GM15510 (cell line): ENCODE measurements at regions not wholly inside any gene's neighbourhood (a gene's known extent, or its start where the extent isn't known, plus 50 kb on each side); places are given as distances from the start of the nearest gene placed in this dataset.

Experiments
- POLR2A ChIP-seq: IDR thresholded peaks from 3 replicates; pipeline ENCODE4 v1.6.1; 2011; ENCODE audit warnings: borderline replicate concordance; ENCODE audit not compliant: insufficient read length; ENCODE audit errors: extremely low read depth

GRCh38 chr3:177905173-177906125 is 630.8 kb upstream of the KCNMB2 start:
- no peak for TF ChIP-seq POLR2A

- no peak for TF ChIP-seq POLR2A
These were observed 630.1 kb upstream of the KCNMB2 start for GRCh38 chr3:177906126-177906511.

DNA sequence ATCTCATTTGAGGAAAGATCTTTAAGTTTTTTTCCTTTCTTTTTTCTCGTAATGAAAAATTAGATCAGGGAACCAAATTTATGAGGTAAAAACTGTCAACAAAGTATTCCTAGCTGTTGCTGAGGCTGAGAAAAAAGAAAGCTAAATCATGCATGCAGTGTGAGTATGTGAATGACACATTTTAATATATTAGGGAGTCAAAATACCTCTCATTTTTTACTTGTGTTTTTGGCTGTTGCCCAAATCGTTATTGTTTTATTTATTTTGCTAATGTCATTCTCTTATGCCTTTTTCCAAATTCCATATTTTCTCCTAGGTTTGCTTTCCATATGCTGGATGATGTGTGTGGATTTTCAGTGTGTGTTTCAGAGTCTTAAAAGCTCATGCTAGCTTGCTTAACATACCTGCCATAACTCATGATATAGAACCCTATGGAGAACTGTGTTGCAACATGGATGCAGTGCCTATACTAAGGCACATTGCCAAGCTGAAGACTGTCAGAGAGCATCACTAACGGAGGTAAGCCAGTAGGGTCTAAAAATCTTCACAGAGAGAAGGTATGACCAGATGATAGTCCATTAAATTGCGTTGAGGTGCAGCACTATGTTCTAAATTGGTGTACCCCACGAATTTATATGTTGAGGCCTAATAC is 629.5 kb upstream of the KCNMB2 start:
- TF ChIP-seq POLR2A, result no peak

DNA sequence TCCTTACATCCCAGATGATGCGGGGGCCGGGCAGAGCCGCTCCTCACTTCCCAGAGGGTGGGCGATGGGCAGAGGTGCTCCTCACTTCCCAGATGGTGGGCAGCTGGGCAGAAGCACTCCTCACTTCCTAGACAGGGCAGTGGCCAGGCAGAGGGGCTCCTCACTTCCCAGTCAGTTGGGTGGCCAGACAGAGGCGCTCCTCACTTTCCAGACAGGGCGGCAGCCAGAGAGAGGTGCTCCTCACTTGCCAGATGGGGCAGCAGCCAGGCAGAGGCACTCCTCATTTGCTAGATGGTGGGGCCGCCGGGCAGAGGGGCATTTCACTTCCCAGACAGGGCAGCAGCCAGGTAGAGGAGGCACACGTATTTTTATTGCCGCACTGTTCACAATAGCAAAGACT is 622.0 kb upstream of the KCNMB2 start:
- no peak for TF ChIP-seq POLR2A

- TF ChIP-seq POLR2A, result no peak
These were observed 619.8 kb upstream of the KCNMB2 start for GRCh38 chr3:177916461-177916860.

DNA sequence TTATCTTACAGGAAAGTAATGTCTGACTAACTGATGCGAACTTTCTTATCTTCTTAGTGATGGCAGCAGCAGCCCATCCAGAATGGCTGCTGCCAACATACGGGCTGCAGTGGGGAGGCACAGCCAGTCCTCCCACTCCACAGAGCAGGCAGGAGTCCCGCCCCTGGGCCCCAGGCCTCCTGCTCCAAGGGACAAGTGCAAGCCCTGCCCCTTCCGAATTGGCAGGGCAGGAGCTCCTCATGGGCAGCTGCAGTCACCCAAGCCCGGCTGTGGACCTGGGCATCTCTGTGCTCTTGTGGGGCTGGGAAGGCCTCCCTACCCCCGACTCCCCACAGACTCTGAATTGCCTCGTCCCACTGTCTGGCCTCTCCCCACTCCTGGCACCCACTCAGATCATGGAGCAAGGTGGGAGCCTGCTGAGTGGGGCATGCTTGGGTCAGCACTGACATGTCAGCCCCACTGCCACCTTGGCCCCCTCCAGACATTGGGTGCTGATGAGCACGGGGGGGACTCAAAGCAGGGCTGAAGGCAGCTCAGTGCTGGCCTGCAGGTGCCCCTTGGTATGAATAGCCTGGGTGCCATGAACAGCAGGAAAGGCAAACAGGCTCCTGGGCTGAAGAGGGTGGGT is 618.9 kb upstream of the KCNMB2 start:
- TF ChIP-seq POLR2A, result no peak

GRCh38 chr3:177921153-177921552 is 615.1 kb upstream of the KCNMB2 start:
- TF ChIP-seq POLR2A, result no peak

DNA sequence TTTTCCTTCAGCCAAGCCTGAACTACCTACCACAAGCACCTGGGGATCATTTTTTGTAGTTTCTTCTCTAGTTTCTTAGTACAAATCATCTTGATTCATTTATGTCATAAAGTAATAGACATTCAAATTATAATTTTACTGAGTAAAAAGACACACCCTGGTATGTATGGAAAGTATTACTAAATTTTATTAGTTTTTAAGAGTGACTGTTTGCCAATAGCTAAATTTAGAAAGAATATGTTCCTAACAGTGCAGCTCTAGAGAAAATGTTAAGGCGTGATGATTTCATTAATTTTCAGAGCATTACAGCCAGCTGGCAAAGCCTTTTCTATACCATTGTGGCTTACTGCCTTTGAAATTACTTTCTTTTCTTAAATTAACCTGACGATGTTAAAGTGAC is 612.0 kb upstream of the KCNMB2 start:
- TF ChIP-seq POLR2A, result no peak

GRCh38 chr3:177928172-177928873 is 607.9 kb upstream of the KCNMB2 start:
- TF ChIP-seq POLR2A, result no peak

DNA sequence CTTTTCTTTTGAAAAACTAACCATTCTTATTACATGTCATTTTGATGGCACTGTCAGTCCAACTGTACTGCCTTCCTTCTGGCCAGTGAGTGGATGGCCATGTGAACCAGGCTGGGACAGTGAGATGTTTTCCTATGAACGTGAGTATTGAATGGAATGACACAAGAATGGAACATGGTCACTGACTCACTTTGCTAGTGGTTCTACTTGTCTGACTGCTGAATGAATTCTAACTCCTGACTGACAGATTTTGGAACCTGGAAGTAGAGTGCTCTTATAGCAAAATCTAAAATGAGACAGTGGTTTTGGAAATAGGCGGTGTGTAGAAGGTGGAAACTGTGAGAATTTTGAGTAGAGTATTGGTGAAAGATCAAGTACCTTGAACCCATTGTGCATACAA is 606.9 kb upstream of the KCNMB2 start:
- TF ChIP-seq POLR2A, result no peak

- no peak for TF ChIP-seq POLR2A
These were observed 605.5 kb upstream of the KCNMB2 start for GRCh38 chr3:177930771-177931170.

- TF ChIP-seq POLR2A, result no peak
These were observed 604.9 kb upstream of the KCNMB2 start for GRCh38 chr3:177931346-177931745.

DNA sequence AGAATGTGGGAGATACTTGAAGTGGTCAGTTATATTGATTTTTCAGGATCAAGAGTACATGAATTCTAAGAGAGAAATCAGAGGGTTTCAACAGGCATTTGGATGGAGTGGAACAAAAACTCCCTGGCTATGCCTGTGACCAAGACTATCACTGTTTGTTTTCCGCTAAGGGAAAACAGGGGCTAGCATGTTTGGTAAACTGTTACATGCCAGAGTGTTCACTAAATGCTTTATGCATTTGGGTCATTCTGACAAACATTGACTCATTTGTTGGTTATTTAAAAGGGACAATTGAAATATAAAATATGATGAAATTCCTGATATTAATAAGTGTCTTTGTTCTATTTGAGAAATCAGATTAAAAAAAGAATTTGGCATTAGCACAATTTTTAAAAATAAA is 603.9 kb upstream of the KCNMB2 start:
- TF ChIP-seq POLR2A, result no peak

GRCh38 chr3:177932750-177933660 is 603.2 kb upstream of the KCNMB2 start:
- no peak for TF ChIP-seq POLR2A
